Calu3 (cell line): ENCODE measurements at regions not wholly inside any gene's neighbourhood (a gene's known extent, or its start where the extent isn't known, plus 50 kb on each side); places are given as distances from the start of the nearest gene placed in this dataset.

Experiments used
- BruUV-seq: library from RNA; stranded (reverse); fragments of 400-500 nt; replicated peaks from 2 replicates; lab custom pipeline; 2021; lab: Mats Ljungman, UMichigan
- CTCF ChIA-PET: fragments of 300-600 bp; sonication (Branson Sonifier 250); formaldehyde crosslinking; loops from one replicate; lab custom pipeline; 2022; ENCODE audit warnings: antibody characterized with exemption; lab: Charles Lee
- DNase-seq: peaks from one replicate; pipeline ENCODE4 v3.0.0; 2022
- H3K27ac Mint-ChIP-seq: one replicate; pipeline ENCODE4 v1.8.0; 2022; ENCODE audit warnings: mixed read lengths; ENCODE audit not compliant: unreplicated experiment
- H3K27me3 Mint-ChIP-seq: one replicate; pipeline ENCODE4 v1.8.0; 2022; ENCODE audit warnings: mixed read lengths; ENCODE audit not compliant: unreplicated experiment
- H3K36me3 Mint-ChIP-seq: one replicate; pipeline ENCODE4 v1.8.0; 2022; ENCODE audit warnings: mild to moderate bottlenecking, moderate library complexity, mixed read lengths; ENCODE audit not compliant: insufficient read depth, unreplicated experiment
- H3K4me1 Mint-ChIP-seq: one replicate; pipeline ENCODE4 v1.8.0; 2022; ENCODE audit warnings: mild to moderate bottlenecking, low read depth, mixed read lengths; ENCODE audit not compliant: unreplicated experiment
- H3K4me3 Mint-ChIP-seq: one replicate; pipeline ENCODE4 v1.8.0; 2022; ENCODE audit warnings: mild to moderate bottlenecking, low read depth, moderate library complexity, mixed read lengths; ENCODE audit not compliant: unreplicated experiment
- H3K9me3 Mint-ChIP-seq: one replicate; pipeline ENCODE4 v1.8.0; 2022; ENCODE audit warnings: low read depth, mixed read lengths; ENCODE audit not compliant: unreplicated experiment
- intact Hi-C: fragments of 100-400 bp; cut with micrococcal nuclease; formaldehyde crosslinking; loops from one replicate; pipeline ENCODE4 v1.10.0; 2022; ENCODE audit not compliant: unreplicated experiment
- TF ChIP-seq, protein P1 (sequence below): fragments of 200-600 bp; IDR thresholded peaks from one replicate; pipeline ENCODE4 v1.8.0; 2022; ENCODE audit warnings: antibody characterized with exemption; ENCODE audit not compliant: unreplicated experiment

- Mint-ChIP-seq H3K36me3 (no peaks in the 10 kb centered on the region), H3K4me1 (no peaks in the 10 kb centered on the region), H3K9me3 (peaks cover 2% of the 10 kb centered on the region), H3K4me3 (no peak overlapping the region), H3K27me3 (no peaks in the 10 kb centered on the region), H3K27ac (no peak overlapping the region)
- TF ChIP-seq, protein P1, sequence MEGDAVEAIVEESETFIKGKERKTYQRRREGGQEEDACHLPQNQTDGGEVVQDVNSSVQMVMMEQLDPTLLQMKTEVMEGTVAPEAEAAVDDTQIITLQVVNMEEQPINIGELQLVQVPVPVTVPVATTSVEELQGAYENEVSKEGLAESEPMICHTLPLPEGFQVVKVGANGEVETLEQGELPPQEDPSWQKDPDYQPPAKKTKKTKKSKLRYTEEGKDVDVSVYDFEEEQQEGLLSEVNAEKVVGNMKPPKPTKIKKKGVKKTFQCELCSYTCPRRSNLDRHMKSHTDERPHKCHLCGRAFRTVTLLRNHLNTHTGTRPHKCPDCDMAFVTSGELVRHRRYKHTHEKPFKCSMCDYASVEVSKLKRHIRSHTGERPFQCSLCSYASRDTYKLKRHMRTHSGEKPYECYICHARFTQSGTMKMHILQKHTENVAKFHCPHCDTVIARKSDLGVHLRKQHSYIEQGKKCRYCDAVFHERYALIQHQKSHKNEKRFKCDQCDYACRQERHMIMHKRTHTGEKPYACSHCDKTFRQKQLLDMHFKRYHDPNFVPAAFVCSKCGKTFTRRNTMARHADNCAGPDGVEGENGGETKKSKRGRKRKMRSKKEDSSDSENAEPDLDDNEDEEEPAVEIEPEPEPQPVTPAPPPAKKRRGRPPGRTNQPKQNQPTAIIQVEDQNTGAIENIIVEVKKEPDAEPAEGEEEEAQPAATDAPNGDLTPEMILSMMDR, result no peak
- DNase-seq, result no peak
- intact Hi-C loops, result no loop called here
- no TSS peak for BruUV-seq
- CTCF ChIA-PET, result no interaction called here
These were observed 551.8 kb downstream of the PLCL1 start for GRCh38 chr2:198356157-198356556.

- no peak overlapping the region for H3K4me3 Mint-ChIP-seq
- H3K36me3 Mint-ChIP-seq, result no peaks in the 10 kb centered on the region
- TF ChIP-seq, protein P1, result no peak
- BruUV-seq, result no TSS peak
- intact Hi-C loops, result no loop called here
- DNase-seq, result no peak
- H3K4me1 Mint-ChIP-seq, result no peaks in the 10 kb centered on the region
- CTCF ChIA-PET, result no interaction called here
- H3K27ac Mint-ChIP-seq, result no peak overlapping the region
- no peaks in the 10 kb centered on the region for H3K9me3 Mint-ChIP-seq
- H3K27me3 Mint-ChIP-seq, result no peaks in the 10 kb centered on the region
These were observed 547.3 kb downstream of the PLCL1 start for GRCh38 chr2:198351647-198352046.

GRCh38 chr2:198347946-198348345 lies 543.6 kb downstream of the PLCL1 start:
- DNase-seq, result no peak
- BruUV-seq, result no TSS peak
- Mint-ChIP-seq H3K27me3 (no peaks in the 10 kb centered on the region), H3K9me3 (no peaks in the 10 kb centered on the region), H3K4me1 (no peaks in the 10 kb centered on the region), H3K4me3 (no peak overlapping the region), H3K27ac (no peak overlapping the region), H3K36me3 (no peaks in the 10 kb centered on the region)
- TF ChIP-seq, protein P1, result no peak
- CTCF ChIA-PET, result no interaction called here
- intact Hi-C loops, result no loop called here

GRCh38 chr2:198347349-198347748 lies 543.0 kb downstream of the PLCL1 start:
- Mint-ChIP-seq H3K4me3 (no peak overlapping the region), H3K27me3 (no peaks in the 10 kb centered on the region), H3K9me3 (no peaks in the 10 kb centered on the region), H3K4me1 (no peaks in the 10 kb centered on the region), H3K36me3 (no peaks in the 10 kb centered on the region), H3K27ac (no peak overlapping the region)
- intact Hi-C loops, result no loop called here
- no TSS peak for BruUV-seq
- TF ChIP-seq, protein P1, result no peak
- CTCF ChIA-PET, result no interaction called here
- no peak for DNase-seq
